Activated CD8-positive, alpha-beta memory T cell treated with anti-CD3 and anti-CD28 coated beads for 48 hours (primary cell): ENCODE measurements at regions not wholly inside any gene's neighbourhood (a gene's known extent, or its start where the extent isn't known, plus 50 kb on each side); places are given as distances from the start of the nearest gene placed in this dataset.
"Not testable (repeated sequence)": the region's sequence is repeated elsewhere in the genome, so short reads cannot be mapped to it uniquely, and the experiment has no call there.

Experiments used
- DNase-seq, 3 experiments: peaks; one replicate each; pipeline ENCODE4 v3.0.0-alpha.2; 2020; ENCODE audit warnings: low read depth in 2 of 3, low spot score in 2 of 3

DNA sequence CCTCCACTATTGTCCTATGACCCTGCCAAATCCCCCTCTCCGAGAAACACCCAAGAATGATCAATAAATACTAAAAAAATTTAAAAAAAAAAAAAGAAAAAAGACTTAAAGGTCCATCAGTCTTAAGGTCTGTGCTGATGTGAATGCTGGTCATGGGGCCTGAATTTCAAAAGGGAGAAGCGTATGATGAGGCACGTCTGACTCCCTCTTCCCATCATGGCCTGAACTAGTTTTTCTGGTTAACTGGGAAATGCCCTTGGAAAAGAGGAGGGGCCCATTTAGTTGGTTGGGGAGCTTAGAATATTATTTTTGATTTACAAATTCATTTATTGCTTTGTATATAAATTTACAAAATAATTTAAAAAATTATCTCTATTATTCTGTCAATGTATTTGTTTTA is 291.0 kb upstream of the CDH19 start:
- no peak for DNase-seq

DNA sequence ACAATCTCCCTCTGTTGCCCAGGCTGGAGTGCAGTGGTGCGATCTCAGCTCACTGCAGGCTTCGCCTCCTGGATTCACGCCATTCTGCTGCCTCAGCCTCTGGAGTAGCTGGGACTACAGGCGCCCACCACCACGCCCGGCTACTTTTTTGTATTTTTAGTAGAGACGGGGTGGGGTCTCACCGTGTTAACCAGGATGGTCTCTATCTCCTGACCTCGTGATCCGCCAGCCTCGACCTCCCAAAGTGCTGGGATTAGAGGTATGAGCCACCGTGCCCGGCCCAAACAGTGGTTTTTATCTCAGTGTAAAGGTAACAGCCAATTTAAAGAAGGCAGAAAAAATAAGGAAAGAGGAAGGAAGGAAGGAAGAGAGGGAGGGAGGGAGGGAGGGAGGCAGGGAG is 288.5 kb upstream of the CDH19 start:
- DNase-seq = not testable (repeated sequence)

DNA sequence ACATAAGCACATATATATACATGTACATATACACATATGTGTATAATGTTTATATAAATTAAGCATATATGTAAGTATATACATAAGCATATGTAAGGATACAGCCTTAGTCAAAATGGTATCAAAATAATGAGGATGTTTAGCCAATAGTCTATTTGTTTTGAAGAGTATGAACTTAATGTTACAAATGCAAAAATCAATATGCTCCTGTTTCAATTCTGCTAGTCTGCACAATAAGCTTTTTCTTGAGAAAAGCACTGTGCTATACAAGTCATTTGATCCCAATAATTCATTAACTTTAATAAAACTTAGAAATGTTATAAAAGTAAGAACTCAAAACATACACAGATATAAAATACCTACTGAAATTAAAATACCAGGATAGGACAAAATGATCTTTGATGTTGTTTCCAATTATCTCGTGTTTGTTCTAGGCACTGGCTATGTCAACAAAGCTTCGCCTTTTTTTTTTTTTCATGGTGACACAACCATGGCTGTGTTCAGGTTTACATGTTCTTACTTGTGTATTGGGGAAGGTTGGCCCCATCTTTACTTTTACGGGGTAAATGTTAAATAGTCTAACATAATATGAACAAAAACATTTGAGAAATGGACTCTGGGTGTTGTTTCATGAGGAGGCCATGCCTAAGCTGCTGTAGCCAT is 271.1 kb upstream of the CDH19 start:
- DNase-seq = no peak

DNA sequence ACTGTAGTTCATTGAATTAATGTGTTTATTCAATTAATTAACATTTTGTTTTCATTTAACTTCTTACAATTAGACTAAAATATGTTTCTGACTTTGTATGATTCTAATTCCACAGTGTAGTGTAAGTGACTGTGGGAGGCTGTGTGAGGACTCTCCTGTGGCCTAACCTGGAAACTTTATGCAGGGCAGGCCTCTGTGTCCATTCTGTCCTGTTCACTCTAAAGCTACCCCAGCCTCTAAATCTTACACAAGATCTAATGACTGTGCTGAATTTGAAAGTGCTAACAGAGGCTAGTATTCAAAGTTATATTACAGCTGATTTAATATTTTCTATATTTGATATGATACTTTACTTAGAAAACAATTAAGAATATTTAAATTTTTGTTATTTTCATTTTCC is 270.5 kb upstream of the CDH19 start:
- no peak for DNase-seq

GRCh38 chr18:66873899-66874298 is 270.0 kb upstream of the CDH19 start:
- DNase-seq = no peak

- DNase-seq = no peak
Observed at GRCh38 chr18:66872277-66872676, 268.4 kb upstream of the CDH19 start.

DNA sequence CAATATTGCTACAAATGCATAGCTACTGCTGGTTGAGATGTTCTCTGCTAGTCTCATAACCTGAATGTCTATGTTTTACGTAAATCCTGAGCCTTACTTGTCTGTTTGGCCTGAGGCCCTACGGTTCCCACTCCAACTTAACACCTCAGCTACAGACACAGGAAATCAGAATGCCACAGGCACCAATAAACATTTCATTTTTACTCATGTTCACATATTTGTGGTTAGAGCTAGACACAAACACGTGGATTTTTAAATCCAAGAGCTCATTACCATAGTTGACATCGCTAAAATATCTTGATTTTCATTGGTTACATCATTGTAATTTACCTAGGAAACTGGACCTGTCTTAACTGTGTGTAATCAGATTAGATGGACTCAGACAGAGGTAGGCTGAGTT is 263.8 kb upstream of the CDH19 start:
- DNase-seq = no peak

GRCh38 chr18:66866427-66866940 is 262.6 kb upstream of the CDH19 start:
- not testable (repeated sequence) for DNase-seq

- no peak for DNase-seq
Observed at GRCh38 chr18:66838340-66838987, 234.6 kb upstream of the CDH19 start.

DNA sequence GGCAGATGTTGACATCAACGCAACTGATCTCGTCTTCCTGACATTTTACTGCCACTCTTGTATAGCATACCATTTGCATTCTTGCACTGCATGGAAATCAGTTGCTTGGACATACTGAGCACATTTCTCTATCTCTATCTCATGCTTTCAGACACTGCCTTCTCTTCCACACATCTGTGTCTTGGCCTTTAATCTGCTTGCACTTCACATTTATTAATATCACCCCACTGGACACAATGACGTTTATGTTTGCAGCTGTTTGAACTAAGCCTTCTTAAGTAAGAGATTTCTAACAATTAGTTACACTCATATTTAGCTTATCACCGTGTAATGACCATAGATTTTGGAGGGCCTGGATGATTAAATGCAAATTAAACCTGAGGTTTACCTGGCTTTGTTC is 229.8 kb upstream of the CDH19 start:
- DNase-seq = no peak

DNA sequence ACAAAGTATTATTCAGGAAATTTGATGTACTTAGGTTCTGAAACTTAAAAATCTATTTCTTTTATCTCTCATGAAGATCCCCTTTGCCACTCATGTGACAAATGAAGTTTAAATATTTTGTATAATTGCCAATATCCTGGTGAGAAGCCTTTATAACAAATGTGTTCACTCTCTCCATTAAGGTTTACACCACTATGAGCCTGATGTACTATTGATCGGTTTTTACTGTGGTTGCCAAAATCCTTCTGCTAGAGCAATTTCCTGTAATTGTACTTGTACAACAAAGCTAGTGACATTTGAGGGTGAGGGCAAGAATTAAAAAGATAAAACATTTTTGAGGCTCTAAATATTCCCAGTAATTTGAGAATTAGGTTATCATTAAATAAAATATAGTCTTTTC is 222.3 kb upstream of the CDH19 start:
- no peak for DNase-seq

- DNase-seq = no peak
Observed at GRCh38 chr18:66825347-66825746, 221.5 kb upstream of the CDH19 start.

DNA sequence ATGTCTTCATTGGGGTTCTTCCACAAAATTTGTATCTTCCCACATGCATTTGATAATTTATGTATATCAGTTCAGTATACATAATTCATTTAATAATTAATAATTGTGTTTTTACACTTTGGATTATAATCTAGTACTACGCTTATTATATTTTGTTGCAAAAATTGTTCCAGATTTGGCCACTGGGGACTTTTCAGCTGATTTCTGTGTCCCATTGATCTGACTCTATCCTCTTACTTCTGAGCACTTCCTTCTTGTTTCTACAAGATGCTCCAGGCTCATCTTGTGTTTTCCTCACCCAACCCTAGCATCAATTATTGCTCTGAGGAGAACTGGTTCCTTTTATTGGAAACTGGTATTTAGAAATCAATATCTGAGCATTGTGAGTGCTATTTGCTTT is 215.3 kb upstream of the CDH19 start:
- no peak for DNase-seq

GRCh38 chr18:66813138-66813537 is 209.2 kb upstream of the CDH19 start:
- no peak for DNase-seq

- DNase-seq = no peak
Observed at GRCh38 chr18:66795051-66795450, 191.2 kb upstream of the CDH19 start.

- no peak for DNase-seq
Observed at GRCh38 chr18:66792466-66792865, 188.6 kb upstream of the CDH19 start.

- no peak for DNase-seq
Observed at GRCh38 chr18:66780609-66781008, 176.7 kb upstream of the CDH19 start.

- DNase-seq = no peak
Observed at GRCh38 chr18:66778048-66778447, 174.2 kb upstream of the CDH19 start.

GRCh38 chr18:66769375-66769774 is 165.5 kb upstream of the CDH19 start:
- DNase-seq = no peak

DNA sequence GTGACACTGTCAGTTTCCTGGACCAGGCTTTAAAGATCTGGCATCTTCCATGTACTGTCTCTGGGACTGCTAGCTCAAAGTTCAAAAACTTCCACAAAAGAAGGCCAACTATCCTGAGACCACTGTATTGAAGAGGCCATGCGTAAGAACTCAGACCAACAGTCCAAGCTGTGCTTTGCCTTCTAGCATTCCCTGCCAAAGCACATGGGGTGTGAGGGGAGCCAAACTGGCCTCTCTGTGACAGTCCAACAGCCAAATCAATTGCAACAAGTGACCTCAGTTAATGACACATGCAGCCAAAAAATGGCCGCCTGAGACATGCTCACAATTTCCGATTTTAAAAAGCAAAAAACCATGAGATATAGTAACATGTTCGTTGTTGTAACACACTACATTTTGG is 160.3 kb upstream of the CDH19 start:
- no peak for DNase-seq

- no peak for DNase-seq
Observed at GRCh38 chr18:66761166-66761565, 157.3 kb upstream of the CDH19 start.

GRCh38 chr18:66760559-66760958 is 156.7 kb upstream of the CDH19 start:
- no peak for DNase-seq
